GM12891 (cell line): ENCODE measurements at regions not wholly inside any gene's neighbourhood (a gene's known extent, or its start where the extent isn't known, plus 50 kb on each side); places are given as distances from the start of the nearest gene placed in this dataset.

Experiments
- PAX5 ChIP-seq: IDR thresholded peaks from 2 replicates; pipeline ENCODE4 v1.6.1; 2011; ENCODE audit warnings: low read length, moderate library complexity, mild to moderate bottlenecking; ENCODE audit not compliant: insufficient read depth, severe bottlenecking
- POLR2A ChIP-seq: IDR thresholded peaks from 2 replicates; pipeline ENCODE4 v1.6.1; 2011; ENCODE audit warnings: low read depth, low read length, control low read depth
- POLR2AphosphoS5 ChIP-seq: IDR thresholded peaks from 2 replicates; pipeline ENCODE4 v1.6.1; 2011; ENCODE audit warnings: low read depth, low read length, control low read depth
- POU2F2 ChIP-seq: IDR thresholded peaks from 2 replicates; pipeline ENCODE4 v1.6.1; 2011; ENCODE audit warnings: low read depth, mild to moderate bottlenecking, control low read depth, low read length, moderate library complexity
- SPI1 ChIP-seq: IDR thresholded peaks from 2 replicates; pipeline ENCODE4 v1.6.1; 2011; ENCODE audit warnings: low read depth, low read length, control low read depth
- TAF1 ChIP-seq: IDR thresholded peaks from 2 replicates; pipeline ENCODE4 v1.6.1; 2011; ENCODE audit warnings: low read depth, low read length, control low read depth

DNA sequence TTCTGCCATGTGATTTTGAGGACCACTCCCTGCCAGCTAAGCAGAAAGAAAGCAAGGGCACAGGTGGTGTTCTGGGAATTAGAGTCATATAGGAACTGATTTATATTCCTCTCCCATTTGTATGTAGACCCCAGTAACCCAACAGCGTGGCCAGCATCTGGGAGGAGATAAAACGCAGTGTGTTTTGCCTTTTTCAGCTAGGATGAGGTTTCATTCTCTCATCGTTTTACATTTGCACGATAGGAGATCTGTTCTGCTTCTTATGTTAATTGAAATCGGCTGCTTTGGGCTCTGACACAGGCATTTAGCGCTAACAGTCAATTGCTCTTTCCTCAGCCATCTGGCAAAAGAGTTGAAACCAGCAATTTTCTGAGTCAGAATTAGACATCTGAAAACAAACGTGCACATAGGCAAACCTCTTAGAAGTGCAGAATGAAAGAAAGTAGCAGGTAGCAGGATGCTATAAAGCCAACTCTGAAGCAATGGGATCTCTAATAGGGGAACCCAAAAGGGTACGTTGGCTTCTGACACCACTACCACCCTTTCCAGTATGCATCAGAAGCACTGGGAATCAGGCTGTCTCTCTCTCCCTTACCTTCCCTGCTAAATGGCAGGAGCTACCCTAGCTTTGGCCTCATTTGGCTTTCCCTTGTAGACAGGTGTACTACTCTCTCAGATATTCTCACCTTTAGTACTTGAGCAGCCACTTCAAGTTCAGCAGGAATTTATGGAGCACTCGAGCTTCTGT lies 219.1 kb downstream of the PHLDA1 start:
- TF ChIP-seq POLR2AphosphoS5 (no peak), POLR2A (no peak), TAF1 (no peak), POU2F2 (no peak), SPI1 (no peak), PAX5 (no peak)
